ENCODE measurements at regions not wholly inside any gene's neighbourhood (a gene's known extent, or its start where the extent isn't known, plus 50 kb on each side); places are given as distances from the start of the nearest gene placed in this dataset.

GRCh38 chr1:170790175-170790574, 126.2 kb downstream of the PRRX1 start:
- TF ChIP-seq CTCF (conservative IDR thresholded peaks at IDR 0.05 in 1 of 2, IDR thresholded peaks at IDR 0.05 in 1 of 2; ENCODE audit: extremely low read depth in 1 of 2, insufficient read depth in 1 of 2, low read depth in 1 of 2, low read length in 2 of 2) (no peak), EZH2 (IDR thresholded peaks at IDR 0.05; ENCODE audit: borderline replicate concordance, low read length) (no peak)
